D721Med (cell line): ENCODE measurements at regions not wholly inside any gene's neighbourhood (a gene's known extent, or its start where the extent isn't known, plus 50 kb on each side); places are given as distances from the start of the nearest gene placed in this dataset.

ENCODE experiments used
- DNase-seq: peaks from one replicate; pipeline ENCODE4 v3.0.0; 2011; ENCODE audit warnings: low spot score; ENCODE audit not compliant: insufficient read length
- FAIRE-seq: peaks from 2 replicates; lab custom pipeline; 2011; peaks lifted over from hg19 to GRCh38; lab: Jason Lieb, UNC
- TF ChIP-seq, protein P1 (sequence below): IDR thresholded peaks from 2 replicates; pipeline ENCODE4 v1.5.1; 2012; ENCODE audit warnings: mild to moderate bottlenecking, control low read depth; ENCODE audit not compliant: insufficient read depth; ENCODE audit errors: missing control alignments

GRCh38 chr5:110092955-110093785 lies 403.4 kb downstream of the MAN2A1 start:
- no peak for DNase-seq

GRCh38 chr5:110094109-110094508 lies 404.4 kb downstream of the MAN2A1 start:
- no peak for DNase-seq
- TF ChIP-seq, protein P1, sequence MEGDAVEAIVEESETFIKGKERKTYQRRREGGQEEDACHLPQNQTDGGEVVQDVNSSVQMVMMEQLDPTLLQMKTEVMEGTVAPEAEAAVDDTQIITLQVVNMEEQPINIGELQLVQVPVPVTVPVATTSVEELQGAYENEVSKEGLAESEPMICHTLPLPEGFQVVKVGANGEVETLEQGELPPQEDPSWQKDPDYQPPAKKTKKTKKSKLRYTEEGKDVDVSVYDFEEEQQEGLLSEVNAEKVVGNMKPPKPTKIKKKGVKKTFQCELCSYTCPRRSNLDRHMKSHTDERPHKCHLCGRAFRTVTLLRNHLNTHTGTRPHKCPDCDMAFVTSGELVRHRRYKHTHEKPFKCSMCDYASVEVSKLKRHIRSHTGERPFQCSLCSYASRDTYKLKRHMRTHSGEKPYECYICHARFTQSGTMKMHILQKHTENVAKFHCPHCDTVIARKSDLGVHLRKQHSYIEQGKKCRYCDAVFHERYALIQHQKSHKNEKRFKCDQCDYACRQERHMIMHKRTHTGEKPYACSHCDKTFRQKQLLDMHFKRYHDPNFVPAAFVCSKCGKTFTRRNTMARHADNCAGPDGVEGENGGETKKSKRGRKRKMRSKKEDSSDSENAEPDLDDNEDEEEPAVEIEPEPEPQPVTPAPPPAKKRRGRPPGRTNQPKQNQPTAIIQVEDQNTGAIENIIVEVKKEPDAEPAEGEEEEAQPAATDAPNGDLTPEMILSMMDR: no peak
- no peak for FAIRE-seq

More at GRCh38 chr5:110092955-110093785, 403.4 kb downstream of the MAN2A1 start:
- TF ChIP-seq, protein P1: no peak
- no peak for FAIRE-seq

DNA sequence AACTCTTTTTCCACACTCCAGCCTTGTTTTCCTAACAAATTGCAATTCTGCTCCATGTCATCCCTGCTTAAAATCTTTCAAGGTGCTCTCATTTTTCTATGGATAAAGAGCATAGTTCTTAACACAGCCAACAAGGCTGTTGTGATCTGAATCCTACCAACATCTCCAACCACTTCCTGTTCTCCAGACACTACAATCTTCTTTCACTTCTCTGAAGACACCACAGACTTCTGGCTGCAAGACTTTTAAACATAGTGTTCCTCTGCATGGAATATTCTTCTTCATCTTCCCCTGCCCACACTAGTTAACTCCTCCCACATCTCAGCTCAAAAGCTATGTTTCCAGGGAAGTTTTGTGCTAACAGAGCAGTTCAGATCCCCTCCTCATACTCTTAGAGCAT lies 404.8 kb downstream of the MAN2A1 start:
- no peak for FAIRE-seq
- DNase-seq: no peak

DNA sequence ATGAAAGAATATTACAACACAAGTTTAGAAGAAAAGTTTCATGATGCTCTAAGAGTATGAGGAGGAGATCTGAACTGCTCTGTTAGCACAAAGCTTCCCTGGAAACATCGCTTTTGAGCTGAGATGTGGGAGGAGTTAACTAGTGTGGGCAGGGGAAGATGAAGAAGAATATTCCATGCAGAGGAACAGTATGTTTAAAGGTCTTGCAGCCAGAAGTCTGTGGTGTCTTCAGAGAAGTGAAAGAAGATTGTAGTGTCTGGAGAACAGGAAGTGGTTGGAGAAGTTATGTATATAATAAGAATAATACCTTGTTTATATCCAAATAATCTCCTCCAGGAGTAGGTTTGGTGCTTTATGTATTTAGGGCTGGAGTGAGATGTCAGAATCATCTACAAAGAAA lies 406.7 kb downstream of the MAN2A1 start:
- TF ChIP-seq, protein P1: no peak
- no peak for DNase-seq
- FAIRE-seq: no peak

More for the DNA sequence above, 404.8 kb downstream of the MAN2A1 start:
- TF ChIP-seq, protein P1: no peak

GRCh38 chr5:110099572-110099971 lies 409.8 kb downstream of the MAN2A1 start:
- TF ChIP-seq, protein P1: no peak
- FAIRE-seq (no peak), DNase-seq (no peak)

GRCh38 chr5:110103081-110103480 lies 413.4 kb downstream of the MAN2A1 start:
- DNase-seq (no peak), FAIRE-seq (no peak)
- TF ChIP-seq, protein P1: no peak
